ENCODE measurements at regions not wholly inside any gene's neighbourhood (a gene's known extent, or its start where the extent isn't known, plus 50 kb on each side); places are given as distances from the start of the nearest gene placed in this dataset.
"Not testable (repeated sequence)": the region's sequence is repeated elsewhere in the genome, so short reads cannot be mapped to it uniquely, and the experiment has no call there.

GRCh38 chr2:208627916-208628315 lies 221.3 kb downstream of the PTH2R start:
- H3K27ac Mint-ChIP-seq, result no peak overlapping the region
- no peaks in the 10 kb centered on the region for H3K36me3 Mint-ChIP-seq (ENCODE audit: low read depth)
- no peak for DNase-seq (ENCODE audit: low spot score)
- H3K9me3 Mint-ChIP-seq, result no peaks in the 10 kb centered on the region
- H3K27me3 Mint-ChIP-seq (ENCODE audit: low read depth), result no peaks in the 10 kb centered on the region
- no peaks in the 10 kb centered on the region for H3K4me1 Mint-ChIP-seq (ENCODE audit: low read depth)
- H3K4me3 Mint-ChIP-seq, result no peak overlapping the region

- Mint-ChIP-seq H3K9me3 (no peaks in the 10 kb centered on the region), H3K36me3 (ENCODE audit: low read depth) (no peaks in the 10 kb centered on the region), H3K4me3 (no peak overlapping the region), H3K4me1 (ENCODE audit: low read depth) (no peaks in the 10 kb centered on the region), H3K27ac (no peak overlapping the region), H3K27me3 (ENCODE audit: low read depth) (no peaks in the 10 kb centered on the region)
- no peak for DNase-seq (ENCODE audit: low spot score)
Observed at GRCh38 chr2:208638059-208638458, 231.5 kb downstream of the PTH2R start.

- Mint-ChIP-seq H3K9me3 (no peaks in the 10 kb centered on the region), H3K36me3 (ENCODE audit: low read depth) (no peaks in the 10 kb centered on the region), H3K4me3 (no peak overlapping the region), H3K4me1 (ENCODE audit: low read depth) (no peaks in the 10 kb centered on the region), H3K27me3 (ENCODE audit: low read depth) (no peaks in the 10 kb centered on the region), H3K27ac (no peak overlapping the region)
- DNase-seq (ENCODE audit: low spot score), result no peak
Observed at GRCh38 chr2:208642125-208642779, 235.7 kb downstream of the PTH2R start.

GRCh38 chr2:208643145-208643544 lies 236.6 kb downstream of the PTH2R start:
- Mint-ChIP-seq H3K4me1 (ENCODE audit: low read depth) (no peaks in the 10 kb centered on the region), H3K9me3 (no peaks in the 10 kb centered on the region), H3K27me3 (ENCODE audit: low read depth) (no peaks in the 10 kb centered on the region), H3K27ac (no peak overlapping the region), H3K4me3 (no peak overlapping the region), H3K36me3 (ENCODE audit: low read depth) (no peaks in the 10 kb centered on the region)
- no peak for DNase-seq (ENCODE audit: low spot score)

GRCh38 chr2:208645226-208645625 lies 238.6 kb downstream of the PTH2R start:
- H3K4me1 Mint-ChIP-seq (ENCODE audit: low read depth), result no peaks in the 10 kb centered on the region
- H3K36me3 Mint-ChIP-seq (ENCODE audit: low read depth), result no peaks in the 10 kb centered on the region
- no peak for DNase-seq (ENCODE audit: low spot score)
- H3K9me3 Mint-ChIP-seq, result no peaks in the 10 kb centered on the region
- H3K27me3 Mint-ChIP-seq (ENCODE audit: low read depth), result no peaks in the 10 kb centered on the region
- H3K4me3 Mint-ChIP-seq, result no peak overlapping the region
- no peak overlapping the region for H3K27ac Mint-ChIP-seq

- Mint-ChIP-seq H3K4me1 (ENCODE audit: low read depth) (no peaks in the 10 kb centered on the region), H3K36me3 (ENCODE audit: low read depth) (no peaks in the 10 kb centered on the region), H3K27ac (no peak overlapping the region), H3K4me3 (no peak overlapping the region), H3K27me3 (ENCODE audit: low read depth) (no peaks in the 10 kb centered on the region), H3K9me3 (no peaks in the 10 kb centered on the region)
- no peak for DNase-seq (ENCODE audit: low spot score)
Observed at GRCh38 chr2:208648368-208648767, 241.8 kb downstream of the PTH2R start.

- Mint-ChIP-seq H3K27me3 (ENCODE audit: low read depth) (no peaks in the 10 kb centered on the region), H3K9me3 (no peaks in the 10 kb centered on the region), H3K36me3 (ENCODE audit: low read depth) (no peaks in the 10 kb centered on the region), H3K4me1 (ENCODE audit: low read depth) (no peaks in the 10 kb centered on the region), H3K4me3 (no peak overlapping the region), H3K27ac (no peak overlapping the region)
- no peak for DNase-seq (ENCODE audit: low spot score)
Observed at GRCh38 chr2:208653383-208653782, 246.8 kb downstream of the PTH2R start.

GRCh38 chr2:208654056-208654455 lies 247.5 kb downstream of the PTH2R start:
- H3K27me3 Mint-ChIP-seq (ENCODE audit: low read depth), result no peaks in the 10 kb centered on the region
- H3K9me3 Mint-ChIP-seq, result no peaks in the 10 kb centered on the region
- H3K27ac Mint-ChIP-seq, result no peak overlapping the region
- DNase-seq (ENCODE audit: low spot score), result no peak
- H3K4me3 Mint-ChIP-seq, result no peak overlapping the region
- no peaks in the 10 kb centered on the region for H3K4me1 Mint-ChIP-seq (ENCODE audit: low read depth)
- no peaks in the 10 kb centered on the region for H3K36me3 Mint-ChIP-seq (ENCODE audit: low read depth)

GRCh38 chr2:208657468-208657867 lies 250.9 kb downstream of the PTH2R start:
- Mint-ChIP-seq H3K36me3 (ENCODE audit: low read depth) (no peaks in the 10 kb centered on the region), H3K4me1 (ENCODE audit: low read depth) (no peaks in the 10 kb centered on the region), H3K27ac (no peak overlapping the region), H3K9me3 (peaks cover 5% of the 10 kb centered on the region), H3K4me3 (no peak overlapping the region), H3K27me3 (ENCODE audit: low read depth) (no peaks in the 10 kb centered on the region)
- DNase-seq (ENCODE audit: low spot score), result no peak

- no peak for DNase-seq (ENCODE audit: low spot score)
- no peaks in the 10 kb centered on the region for H3K36me3 Mint-ChIP-seq (ENCODE audit: low read depth)
- no peaks in the 10 kb centered on the region for H3K27me3 Mint-ChIP-seq (ENCODE audit: low read depth)
- H3K9me3 Mint-ChIP-seq, result no peaks in the 10 kb centered on the region
- H3K4me3 Mint-ChIP-seq, result no peak overlapping the region
- H3K27ac Mint-ChIP-seq, result no peak overlapping the region
- H3K4me1 Mint-ChIP-seq (ENCODE audit: low read depth), result no peaks in the 10 kb centered on the region
Observed at GRCh38 chr2:208669394-208669793, 262.8 kb downstream of the PTH2R start.

GRCh38 chr2:208671284-208671683 lies 264.7 kb downstream of the PTH2R start:
- DNase-seq (ENCODE audit: low spot score), result no peak
- Mint-ChIP-seq H3K27ac (no peak overlapping the region), H3K4me3 (no peak overlapping the region), H3K9me3 (no peaks in the 10 kb centered on the region), H3K4me1 (ENCODE audit: low read depth) (no peaks in the 10 kb centered on the region), H3K36me3 (ENCODE audit: low read depth) (no peaks in the 10 kb centered on the region), H3K27me3 (ENCODE audit: low read depth) (no peaks in the 10 kb centered on the region)

GRCh38 chr2:208671886-208672680 lies 265.5 kb downstream of the PTH2R start:
- Mint-ChIP-seq H3K4me1 (ENCODE audit: low read depth) (no peaks in the 10 kb centered on the region), H3K9me3 (no peaks in the 10 kb centered on the region), H3K4me3 (no peak overlapping the region), H3K27me3 (ENCODE audit: low read depth) (no peaks in the 10 kb centered on the region), H3K36me3 (ENCODE audit: low read depth) (no peaks in the 10 kb centered on the region), H3K27ac (no peak overlapping the region)
- no peak for DNase-seq (ENCODE audit: low spot score)

- H3K4me3 Mint-ChIP-seq, result no peak overlapping the region
- no peak for DNase-seq (ENCODE audit: low spot score)
- H3K9me3 Mint-ChIP-seq, result no peaks in the 10 kb centered on the region
- H3K36me3 Mint-ChIP-seq (ENCODE audit: low read depth), result no peaks in the 10 kb centered on the region
- H3K4me1 Mint-ChIP-seq (ENCODE audit: low read depth), result no peaks in the 10 kb centered on the region
- no peaks in the 10 kb centered on the region for H3K27me3 Mint-ChIP-seq (ENCODE audit: low read depth)
- no peak overlapping the region for H3K27ac Mint-ChIP-seq
Observed at GRCh38 chr2:208673631-208674030, 267.0 kb downstream of the PTH2R start.

- Mint-ChIP-seq H3K27me3 (ENCODE audit: low read depth) (no peaks in the 10 kb centered on the region), H3K9me3 (no peaks in the 10 kb centered on the region), H3K27ac (no peak overlapping the region), H3K4me3 (no peak overlapping the region), H3K36me3 (ENCODE audit: low read depth) (no peaks in the 10 kb centered on the region), H3K4me1 (ENCODE audit: low read depth) (no peaks in the 10 kb centered on the region)
- no peak for DNase-seq (ENCODE audit: low spot score)
Observed at GRCh38 chr2:208674919-208675318, 268.3 kb downstream of the PTH2R start.

- not testable (repeated sequence) for H3K4me1 Mint-ChIP-seq (ENCODE audit: low read depth); H3K4me3 Mint-ChIP-seq; H3K27me3 Mint-ChIP-seq (ENCODE audit: low read depth); H3K36me3 Mint-ChIP-seq (ENCODE audit: low read depth); DNase-seq (ENCODE audit: low spot score); H3K27ac Mint-ChIP-seq
- H3K9me3 Mint-ChIP-seq, result peaks cover 16% of the 10 kb centered on the region
Observed at GRCh38 chr2:208685929-208686328, 279.3 kb downstream of the PTH2R start.

All from T-helper 2 cell treated with Interferon-gamma antibody and Interleukin-4, amounts not matched to agents 5 μg/mL and 100 μg/mL, for 36 hours (primary cell).